ENCODE measurements at regions not wholly inside any gene's neighbourhood (a gene's known extent, or its start where the extent isn't known, plus 50 kb on each side); places are given as distances from the start of the nearest gene placed in this dataset.
A peak's percentile ranks its signal among the peaks of the same experiment; 100 is the strongest.

- no peak for TF ChIP-seq CTCF (IDR thresholded peaks at IDR 0.05)
- peak in 1 of 4 donors; percentile 17 for TF ChIP-seq POLR2A (IDR thresholded peaks at IDR 0.05)
Measured at GRCh38 chr12:9364224-9365176, 156.3 kb upstream of the PZP start.

All from esophagus squamous epithelium (tissue), 4 donors.